SIG-M5 treated with dmso at 0.1 percent for 504 hours (cell line): ENCODE measurements at regions not wholly inside any gene's neighbourhood (a gene's known extent, or its start where the extent isn't known, plus 50 kb on each side); places are given as distances from the start of the nearest gene placed in this dataset.

ENCODE experiments used
- DNase-seq: peaks from one replicate; lab custom pipeline; 2025; ENCODE audit not compliant: unreplicated experiment; lab: John Stamatoyannopoulos, UW

DNA sequence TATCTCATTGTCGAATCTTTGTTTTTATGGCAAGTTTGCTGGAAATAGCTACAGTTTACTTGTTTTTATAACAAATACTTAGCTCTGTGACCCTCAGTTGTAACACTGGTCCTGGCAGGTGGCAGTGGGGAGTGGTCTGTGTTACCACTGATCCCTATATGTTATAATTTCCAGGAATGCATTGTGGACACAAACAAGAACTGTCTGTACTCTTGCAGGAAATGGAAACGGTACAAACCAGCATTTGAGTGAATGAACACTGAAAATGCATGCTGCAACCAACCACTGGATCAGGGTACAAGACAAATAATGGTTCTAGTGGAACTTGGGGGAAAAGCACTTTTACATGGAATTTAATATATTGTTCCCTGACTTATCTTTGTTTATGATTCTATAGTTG, 66.5 kb upstream of the PJA2 start:
- no peak for DNase-seq

DNA sequence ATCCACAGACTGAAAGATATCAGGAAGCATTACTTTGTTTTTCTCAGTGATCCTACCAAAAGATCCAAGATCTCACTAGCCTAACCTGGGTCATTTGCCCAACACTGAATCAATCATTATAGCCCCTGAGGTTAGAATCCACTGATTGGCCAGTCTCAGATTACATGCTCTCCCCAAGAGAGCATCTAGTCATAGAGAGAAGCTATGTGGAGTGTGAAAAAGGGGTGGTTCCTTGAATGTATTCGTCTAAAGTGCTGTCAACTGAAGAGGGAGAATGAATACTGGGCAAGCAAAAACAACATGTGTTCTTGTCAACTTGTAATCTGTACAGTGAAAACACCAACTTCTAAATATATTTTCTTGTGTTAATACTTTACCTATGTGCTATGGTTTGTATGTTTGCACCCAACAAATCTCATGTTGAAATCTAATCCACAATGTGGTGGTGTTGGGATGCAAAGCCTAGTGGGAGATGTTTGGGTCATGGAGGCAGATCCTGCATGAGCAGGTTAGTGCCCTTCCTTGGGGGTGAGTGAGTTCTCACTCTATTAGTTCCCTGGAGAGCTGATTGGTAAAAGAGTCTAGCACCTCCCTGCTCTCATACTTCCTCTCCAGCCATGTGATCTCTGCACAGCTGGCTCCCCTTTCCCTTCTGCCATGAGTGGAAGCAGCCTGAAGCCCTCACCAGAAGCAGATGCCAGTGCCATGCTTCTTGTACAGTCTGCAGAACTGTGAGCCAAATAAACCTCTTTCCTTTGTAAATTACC, 60.3 kb upstream of the PJA2 start:
- DNase-seq, result no peak

DNA sequence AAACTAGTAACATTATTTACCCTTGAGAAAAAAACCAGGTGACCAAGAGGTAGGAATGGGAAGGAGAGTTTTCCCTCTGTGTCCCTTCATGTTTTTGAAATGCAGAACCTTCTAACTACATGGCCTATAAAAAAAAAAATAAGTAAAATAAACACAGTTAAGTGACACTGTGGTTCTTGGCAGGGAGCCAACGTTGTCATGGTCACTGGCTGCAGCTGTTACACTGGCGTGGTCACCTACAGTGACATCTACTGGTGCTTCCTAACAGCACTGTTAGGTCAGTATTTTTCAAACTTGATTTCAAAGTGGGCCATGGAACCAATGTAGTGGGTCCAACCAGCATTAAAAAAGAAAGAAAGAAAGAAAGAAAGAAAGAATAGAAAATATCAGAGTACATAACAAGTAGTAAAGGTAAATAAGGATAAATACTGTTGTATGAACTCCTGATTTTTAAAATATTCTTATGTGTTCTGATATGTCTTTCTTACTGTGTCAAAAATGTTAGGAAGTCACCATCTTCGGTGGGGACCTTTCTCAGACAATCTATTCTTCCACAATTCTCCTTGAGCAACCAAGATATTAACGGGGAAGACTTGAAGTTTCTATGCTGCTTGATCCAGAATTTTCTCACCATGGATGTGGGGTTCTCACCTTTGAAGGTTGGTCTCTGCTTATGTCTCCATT, 59.1 kb upstream of the PJA2 start:
- peak; percentile 79 for DNase-seq

DNA sequence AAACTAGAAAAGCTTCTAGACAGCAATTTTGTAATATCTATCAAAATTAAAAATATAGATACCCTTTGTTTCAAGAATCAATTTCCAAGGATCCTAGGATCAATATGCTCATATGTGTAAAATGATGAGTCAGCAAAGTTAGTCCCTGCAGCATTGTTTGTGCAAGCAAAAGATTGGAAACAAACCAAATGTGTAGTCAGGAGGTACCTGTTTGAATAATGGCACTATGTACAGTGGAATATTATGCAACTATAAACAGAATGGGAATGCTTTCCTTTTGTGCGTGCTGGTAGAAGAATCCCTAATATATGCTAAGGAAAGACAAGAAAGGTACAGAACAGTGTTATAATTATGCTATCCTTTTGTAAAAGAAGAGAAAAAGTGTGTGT, 58.5 kb upstream of the PJA2 start:
- no peak for DNase-seq

DNA sequence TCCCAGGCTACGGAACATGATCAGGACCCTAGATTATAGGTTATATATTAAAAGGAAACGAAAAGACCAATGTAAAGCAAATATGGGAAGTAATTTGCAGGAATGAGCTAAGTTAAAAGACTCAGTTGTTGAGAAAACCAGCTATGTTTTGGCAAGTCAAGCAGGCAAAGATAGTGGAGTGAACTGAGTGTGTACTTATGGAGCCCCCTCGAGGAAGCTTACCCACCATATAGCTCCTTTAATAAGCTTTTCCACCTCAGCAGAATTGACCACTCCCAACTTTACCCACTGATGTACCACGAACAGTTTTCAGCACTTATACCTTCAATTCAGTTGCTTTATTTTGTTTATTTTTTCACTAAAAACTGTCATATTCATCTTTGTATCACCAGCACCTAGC, 57.3 kb upstream of the PJA2 start:
- DNase-seq, result no peak
